22Rv1 (cell line): ENCODE measurements at regions not wholly inside any gene's neighbourhood (a gene's known extent, or its start where the extent isn't known, plus 50 kb on each side); places are given as distances from the start of the nearest gene placed in this dataset.

Source experiments
- CTCF ChIP-seq: fragments of 450-650 bp; IDR thresholded peaks from 2 replicates; pipeline ENCODE4 v1.5.1; 2017; ENCODE audit warnings: mild to moderate bottlenecking
- ZFX ChIP-seq: fragments of 450-650 bp; IDR thresholded peaks from 2 replicates; pipeline ENCODE4 v1.6.1; 2017; ENCODE audit warnings: antibody characterized with exemption, borderline replicate concordance

GRCh38 chr6:113733381-113733780 is 123.8 kb upstream of the MARCKS start:
- no peak for TF ChIP-seq CTCF
- no peak for TF ChIP-seq ZFX
